DMS153 (cell line): ENCODE measurements at regions not wholly inside any gene's neighbourhood (a gene's known extent, or its start where the extent isn't known, plus 50 kb on each side); places are given as distances from the start of the nearest gene placed in this dataset.

Experiments used
- DNase-seq: peaks from one replicate; lab custom pipeline; 2025; lab: John Stamatoyannopoulos, UW

DNA sequence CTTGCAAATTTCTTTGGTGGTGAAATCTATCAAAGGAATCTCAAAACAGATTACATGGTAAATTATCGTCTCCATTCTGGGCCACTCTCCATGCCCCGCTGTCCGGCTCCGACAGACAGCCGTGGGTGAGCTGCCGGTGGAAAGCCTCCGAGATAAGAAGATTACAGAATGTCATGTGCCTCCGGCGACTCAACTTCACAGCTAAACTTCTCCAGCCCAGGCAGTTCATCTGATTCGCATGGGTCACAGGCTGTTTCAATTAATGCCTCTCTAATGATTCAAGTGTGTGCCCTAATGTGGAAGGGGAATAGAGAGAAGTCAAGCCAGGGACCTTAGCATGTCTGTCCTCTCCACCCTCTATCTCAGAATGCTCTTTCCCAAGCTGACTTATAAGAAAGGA lies 520.8 kb upstream of the ZFHX3 start:
- no peak for DNase-seq

DNA sequence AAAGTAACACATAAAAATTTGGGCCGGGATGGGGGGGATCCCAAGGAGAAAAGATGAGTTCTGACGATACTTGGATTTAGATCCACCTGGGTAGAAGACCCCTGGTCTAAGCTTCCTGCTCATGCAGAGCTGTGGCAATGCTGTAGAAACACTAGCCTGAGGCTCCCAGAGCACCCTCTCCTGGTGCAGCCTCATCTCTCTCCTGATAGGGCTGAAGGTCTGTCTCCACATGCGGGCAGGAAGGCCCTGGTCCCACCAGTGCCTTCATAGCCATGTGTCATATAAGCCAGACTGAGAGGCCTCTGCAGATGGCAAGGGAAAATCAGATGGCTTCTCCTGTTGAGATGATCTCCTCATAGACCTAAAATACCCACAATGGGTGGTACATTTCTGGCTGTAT lies 518.0 kb upstream of the ZFHX3 start:
- DNase-seq: no peak

DNA sequence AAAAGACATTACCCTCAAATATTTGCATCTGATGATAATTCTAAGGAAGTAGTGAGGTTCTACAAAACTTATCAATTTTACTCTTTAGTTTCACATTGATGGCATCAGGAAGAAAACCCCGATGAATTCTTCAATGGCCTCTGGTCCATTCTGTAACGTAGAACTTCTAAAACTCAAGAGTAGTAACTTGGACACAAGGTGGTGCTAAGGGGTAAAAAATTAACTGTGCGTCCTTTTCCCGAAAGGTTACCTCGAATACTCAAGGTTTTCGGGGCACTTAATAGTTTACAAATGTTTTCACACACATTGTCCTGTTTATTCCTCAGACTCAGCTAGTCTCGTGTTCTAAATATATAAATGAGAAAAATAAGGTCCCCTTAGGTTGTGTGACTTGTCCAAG lies 517.3 kb upstream of the ZFHX3 start:
- DNase-seq: no peak

DNA sequence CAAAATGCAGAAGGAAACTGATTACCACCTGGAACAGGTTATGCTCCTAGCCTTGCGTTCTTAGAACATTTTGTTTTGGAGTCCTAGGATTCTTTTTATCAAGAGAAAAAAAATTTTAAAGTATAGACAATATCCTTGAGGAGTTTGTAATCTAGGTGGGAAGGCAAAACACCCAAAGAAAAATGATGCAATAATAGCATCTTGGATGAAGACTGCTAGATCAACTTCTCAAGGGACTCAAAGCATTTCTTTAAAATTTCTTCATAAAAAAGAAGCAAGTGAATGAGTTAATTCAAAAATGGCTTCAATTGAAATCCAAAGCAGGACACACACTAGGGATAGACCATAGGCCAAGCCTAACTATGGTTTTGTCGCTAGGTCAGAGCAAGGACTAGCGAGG lies 515.8 kb upstream of the ZFHX3 start:
- no peak for DNase-seq

DNA sequence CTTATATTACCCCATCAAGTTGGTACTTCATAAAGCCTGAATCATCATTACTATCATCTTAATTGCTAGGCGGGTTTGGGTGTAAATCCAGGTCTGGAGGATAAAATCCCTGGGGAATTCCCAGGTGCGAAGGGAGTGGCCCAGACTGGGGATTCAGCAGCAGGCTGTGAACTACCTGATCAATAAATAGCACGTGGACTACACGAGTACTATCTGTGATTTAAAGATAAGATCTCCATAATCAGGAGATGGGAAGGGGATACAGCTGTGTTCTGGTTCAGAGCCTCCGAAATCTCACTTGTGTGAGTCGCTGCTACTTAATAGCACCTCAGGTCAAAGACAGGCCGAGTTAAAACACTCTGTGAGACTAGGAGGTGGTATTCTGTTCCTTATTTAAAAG lies 512.6 kb upstream of the ZFHX3 start:
- no peak for DNase-seq

DNA sequence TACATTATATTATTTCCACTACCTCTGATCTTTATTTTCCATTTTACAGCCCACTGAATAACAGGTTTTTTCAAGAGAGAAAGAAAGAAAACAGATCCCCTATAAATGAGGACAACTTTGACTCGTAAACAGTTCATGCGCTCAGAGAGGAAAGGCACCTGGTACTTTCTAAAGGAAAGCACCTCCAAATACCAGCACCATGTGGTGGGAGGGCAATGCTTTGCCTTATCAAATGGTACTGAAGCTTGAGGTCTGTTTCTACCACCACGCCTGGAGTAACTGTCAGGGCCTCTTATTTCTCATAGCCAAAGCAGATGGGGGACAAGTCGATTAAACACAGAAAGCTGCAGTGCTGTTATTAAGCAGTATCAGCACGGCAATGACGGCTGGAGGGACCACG lies 510.3 kb upstream of the ZFHX3 start:
- DNase-seq: no peak

DNA sequence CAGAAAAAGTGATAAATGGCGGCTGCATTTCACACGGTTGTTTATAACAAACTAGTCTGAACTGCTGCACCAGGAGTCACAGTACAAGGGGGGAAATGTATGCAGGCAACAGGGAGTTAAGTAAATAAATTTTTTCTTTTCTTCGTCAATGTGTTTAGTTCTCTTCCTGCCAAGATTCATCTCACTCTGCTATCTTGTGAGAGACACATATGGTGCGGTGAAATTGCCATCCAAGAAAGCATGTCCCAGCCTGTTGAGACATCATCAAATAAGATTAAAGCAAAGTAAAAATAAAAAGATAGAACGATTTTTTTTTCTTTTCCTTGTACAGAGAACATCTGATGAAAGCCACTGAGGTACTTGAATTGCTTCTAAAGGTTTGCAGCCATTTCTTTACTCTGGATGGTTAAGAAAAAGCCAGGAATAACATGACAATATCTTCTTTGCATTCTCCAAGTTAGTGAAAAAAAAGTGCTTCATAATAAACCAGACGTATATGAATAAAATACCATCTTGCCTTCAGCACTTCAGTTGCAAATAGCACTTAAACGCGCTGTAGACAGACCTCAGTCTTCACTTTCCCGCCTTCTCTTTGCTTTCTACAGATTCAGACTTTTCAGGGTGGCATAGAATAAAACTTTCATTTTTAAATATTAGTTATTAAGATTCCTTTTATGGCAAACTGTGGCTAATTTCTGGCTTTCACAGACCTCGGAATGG lies 506.2 kb upstream of the ZFHX3 start:
- no peak for DNase-seq

DNA sequence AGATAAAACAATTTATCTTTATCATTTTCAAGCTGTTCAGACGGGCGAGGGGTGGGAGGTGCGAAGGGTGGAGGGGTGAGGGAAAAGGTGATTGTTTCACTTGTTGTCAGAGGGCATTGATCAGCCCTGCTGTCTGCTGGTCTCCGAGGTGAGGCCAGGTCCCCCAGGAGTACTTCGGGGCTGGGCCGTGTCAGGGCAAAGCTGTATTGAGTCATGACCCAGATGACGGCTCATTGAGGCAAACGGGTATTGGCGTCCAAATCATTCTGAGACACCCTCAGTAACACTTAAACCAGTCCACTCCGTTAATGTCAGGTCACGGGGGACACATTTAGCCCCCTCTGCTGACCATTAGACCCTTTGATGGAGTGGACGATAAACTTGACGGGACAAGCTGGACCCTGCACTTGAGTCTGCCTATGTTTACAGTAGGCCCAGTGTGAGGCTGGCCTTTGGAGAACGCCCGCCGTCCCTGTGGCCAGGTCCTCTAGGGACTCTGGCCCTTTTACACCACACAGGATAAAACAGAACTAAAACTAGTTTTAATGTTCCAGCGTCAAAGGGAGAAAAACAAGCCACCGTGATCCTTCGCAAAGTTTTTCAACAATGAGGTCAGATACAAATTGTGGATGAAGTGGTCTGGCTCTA lies 502.2 kb upstream of the ZFHX3 start:
- DNase-seq: no peak

DNA sequence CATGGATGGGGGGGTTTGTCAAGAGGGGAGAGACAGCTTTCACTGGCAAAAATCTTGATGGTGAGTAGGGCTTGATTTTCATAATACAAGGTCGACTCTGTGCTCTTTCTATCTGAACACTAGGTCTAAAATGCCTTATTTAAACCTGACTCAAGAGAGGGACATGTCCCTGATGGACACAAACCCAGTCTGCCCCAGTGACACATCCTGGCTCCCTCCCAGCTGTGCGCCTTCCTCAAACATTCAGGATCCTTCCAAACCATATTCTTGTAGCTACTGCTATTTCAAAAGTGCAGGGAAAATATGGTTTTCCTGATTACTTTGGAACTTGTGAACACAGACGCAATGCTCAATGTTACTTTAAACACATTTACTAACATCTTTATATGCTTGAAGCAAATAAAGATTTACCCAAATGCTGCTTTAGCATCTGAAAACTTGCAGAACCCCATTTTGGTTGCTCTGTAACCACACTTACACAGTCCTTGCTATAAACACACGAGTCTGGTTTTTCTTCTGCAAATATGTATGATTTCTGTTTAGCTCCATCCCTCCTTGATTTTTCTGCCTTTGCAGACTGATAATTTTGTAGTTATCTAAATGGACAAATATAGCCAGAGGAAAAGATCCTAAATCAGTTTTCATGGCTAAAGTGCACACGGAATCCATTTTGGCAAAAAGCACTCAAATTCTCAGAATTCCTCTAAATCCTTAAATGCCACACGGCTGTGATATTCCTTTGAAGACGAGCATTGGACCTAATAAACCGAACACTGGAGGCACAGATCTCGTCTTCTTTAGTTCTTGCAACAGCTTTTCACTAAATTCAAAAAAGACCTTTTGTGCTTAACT lies 499.9 kb upstream of the ZFHX3 start:
- DNase-seq: no peak

DNA sequence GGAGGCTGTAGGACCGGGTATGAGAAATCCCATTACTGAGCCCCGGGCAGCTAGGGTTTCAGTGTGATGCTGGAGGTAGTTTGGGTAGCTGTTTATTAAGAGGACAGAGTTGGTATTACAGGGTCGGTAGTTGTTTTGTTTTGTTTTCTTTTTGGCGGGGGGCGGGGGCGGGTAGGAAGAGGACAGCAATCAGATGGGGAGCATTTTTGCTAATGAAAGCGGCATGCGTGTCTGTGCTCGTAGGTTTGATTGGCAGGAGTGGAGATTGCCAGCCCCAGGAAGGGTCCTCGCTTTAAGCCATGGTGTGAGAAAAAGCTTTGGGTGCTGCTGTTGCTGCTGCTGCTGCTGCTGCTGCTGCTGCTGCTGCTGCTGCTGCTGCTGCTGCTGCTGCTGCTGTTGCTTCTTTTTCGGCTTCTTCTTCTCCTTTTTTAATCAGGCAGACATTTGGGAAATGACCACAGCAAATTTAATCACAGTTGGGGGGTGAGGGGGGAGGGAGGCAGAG lies 498.5 kb upstream of the ZFHX3 start:
- DNase-seq: peak; percentile 27

DNA sequence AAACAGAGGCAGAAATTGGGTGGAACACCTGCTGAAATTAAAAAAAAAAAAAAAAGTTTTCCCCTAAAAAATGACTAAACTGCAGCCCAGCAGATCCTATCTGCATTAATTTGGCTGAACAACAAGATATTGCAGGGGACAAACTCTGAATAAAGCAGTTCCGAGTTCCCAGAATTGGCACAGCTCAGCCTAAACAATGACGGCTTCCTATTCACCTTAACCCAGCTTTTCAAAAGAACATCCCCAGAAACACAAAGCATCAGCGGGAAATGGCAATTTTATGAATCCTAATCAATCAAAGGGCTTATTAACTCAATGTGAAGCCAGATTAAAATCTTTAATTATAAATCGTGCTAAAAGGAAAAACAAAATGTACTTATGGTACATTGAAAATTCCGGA lies 497.8 kb upstream of the ZFHX3 start:
- no peak for DNase-seq

DNA sequence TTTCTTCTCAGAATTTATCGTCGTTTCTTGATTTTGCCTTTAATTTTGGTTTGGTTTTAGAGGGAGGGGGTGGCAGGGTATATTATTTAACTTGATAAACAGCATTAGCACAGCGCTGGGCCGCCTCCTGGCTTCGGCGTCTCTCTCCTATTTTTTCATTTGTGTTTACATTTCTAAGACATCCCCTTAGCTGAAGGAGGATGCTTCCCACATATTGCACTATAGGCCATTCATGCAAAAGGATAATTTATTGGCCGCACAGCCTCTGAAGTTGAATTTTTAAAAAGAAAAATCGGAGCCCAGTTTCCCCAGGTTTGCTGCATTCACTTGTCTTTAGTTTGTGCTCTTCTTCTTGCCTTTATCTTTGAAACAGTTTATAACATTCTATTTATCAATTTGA lies 497.4 kb upstream of the ZFHX3 start:
- no peak for DNase-seq

DNA sequence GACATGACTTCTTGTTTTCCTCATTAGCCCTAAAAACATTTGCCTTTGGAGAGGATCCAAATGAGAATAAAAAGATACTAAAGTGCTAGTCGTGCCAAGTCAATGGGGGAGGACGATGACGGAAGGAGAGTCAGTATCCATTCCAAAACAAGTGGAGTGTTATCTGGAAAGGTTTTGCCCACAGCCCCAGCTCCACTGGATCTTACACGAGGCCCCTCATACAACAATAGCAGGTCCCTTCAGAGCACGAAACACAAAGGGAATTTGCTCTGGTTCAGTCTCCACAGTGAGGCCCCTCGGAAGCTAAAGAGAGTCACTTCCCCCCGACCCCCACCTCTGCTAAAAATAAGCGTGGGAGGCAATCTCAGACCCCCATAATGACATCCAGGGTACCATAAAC lies 496.9 kb upstream of the ZFHX3 start:
- DNase-seq: no peak

DNA sequence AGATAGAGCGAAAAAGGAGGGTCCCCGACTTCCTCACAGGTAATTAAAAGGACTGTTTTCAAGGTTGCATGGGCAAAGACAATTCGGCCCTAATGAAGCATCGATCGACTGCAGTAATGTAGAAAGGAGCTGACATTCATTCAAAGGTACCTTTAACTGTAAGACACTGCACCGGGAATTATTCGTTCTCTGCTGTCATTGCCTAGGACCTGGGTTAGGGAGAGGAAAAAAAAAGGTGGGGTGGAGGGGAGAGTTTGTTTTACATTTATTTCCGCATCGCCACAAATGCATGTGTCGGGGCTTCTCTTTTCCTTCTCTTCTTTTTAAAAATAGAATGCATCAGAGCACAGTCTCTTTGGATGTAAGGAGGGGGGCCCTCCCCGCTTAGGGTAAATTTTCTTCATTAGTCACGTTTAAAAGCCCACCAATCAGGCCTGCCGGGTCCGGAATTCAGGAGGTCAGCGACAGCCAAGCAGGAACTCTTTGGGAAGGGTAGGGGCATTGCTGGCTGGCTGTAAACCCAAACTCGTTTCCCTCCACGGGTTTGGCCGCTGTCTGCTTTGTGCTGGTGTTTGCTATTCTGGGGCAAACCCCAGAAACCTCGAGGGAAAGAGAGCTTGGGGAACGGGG lies 496.2 kb upstream of the ZFHX3 start:
- DNase-seq: no peak

DNA sequence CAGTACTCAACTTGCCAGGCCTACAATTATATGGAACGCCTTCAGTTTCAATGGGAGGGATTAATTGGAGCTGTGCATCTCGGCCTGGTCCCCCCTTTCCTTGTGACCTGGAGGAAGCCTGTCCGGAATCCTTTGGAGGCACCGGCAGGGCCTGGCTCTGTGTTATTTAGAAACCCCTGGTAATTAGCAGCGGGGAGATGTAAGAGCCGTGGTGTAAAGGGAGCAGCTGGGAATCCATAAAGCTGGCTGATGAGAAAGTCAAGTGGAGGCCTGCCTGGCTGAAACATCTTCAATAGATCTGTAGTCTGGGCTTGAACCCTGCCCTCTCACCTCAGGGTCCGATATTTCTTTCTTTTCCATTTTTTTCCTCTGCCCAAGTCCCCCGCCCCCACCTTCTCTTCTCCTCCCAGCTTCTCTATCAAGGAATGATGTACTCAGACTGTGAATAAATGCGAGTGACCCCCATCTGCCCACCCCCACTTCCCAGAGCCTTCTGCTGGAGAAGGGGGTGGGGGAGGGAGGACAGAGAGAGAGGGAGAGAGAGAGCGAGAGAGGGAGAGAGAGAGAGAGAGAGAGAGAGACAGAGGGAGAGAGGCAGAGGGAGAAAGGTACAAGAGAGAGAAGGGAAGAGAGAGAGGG lies 495.5 kb upstream of the ZFHX3 start:
- no peak for DNase-seq

DNA sequence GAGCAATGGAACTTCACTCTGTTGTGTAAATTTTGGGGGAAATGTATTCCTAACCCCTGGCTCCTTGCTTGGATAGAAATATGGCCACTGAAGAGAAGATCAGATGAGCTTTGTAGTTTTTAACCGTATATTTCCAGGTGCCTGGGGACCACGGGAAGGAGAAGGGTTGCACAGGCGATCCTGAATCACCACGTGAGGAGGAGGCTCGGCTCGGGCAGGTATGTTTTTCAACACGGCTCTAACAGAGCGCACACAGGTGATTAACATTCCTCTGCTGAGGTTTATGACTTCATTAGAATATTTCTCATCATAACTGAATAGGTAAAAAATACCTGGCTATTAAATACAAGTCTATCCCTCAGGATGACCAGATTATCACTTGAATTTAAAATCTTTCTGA lies 495.0 kb upstream of the ZFHX3 start:
- no peak for DNase-seq

DNA sequence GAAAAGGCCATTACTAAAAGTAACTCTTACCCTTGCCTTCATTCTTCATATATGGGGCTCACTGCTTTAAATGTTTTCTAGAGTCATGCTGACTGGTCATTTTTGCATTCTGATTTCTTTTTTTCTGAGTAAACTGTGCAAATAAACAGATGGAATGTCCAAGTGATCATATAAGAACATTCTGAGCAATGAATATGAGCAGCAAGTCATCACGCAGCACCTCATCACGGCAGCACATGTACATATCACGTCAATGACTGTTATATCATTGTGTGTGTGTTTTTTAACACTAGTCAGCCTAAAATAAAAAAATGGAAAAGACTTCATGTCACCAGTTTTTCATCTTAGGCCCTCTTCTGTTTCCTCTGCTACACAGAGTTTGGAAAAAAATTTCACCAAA lies 490.0 kb upstream of the ZFHX3 start:
- DNase-seq: no peak

DNA sequence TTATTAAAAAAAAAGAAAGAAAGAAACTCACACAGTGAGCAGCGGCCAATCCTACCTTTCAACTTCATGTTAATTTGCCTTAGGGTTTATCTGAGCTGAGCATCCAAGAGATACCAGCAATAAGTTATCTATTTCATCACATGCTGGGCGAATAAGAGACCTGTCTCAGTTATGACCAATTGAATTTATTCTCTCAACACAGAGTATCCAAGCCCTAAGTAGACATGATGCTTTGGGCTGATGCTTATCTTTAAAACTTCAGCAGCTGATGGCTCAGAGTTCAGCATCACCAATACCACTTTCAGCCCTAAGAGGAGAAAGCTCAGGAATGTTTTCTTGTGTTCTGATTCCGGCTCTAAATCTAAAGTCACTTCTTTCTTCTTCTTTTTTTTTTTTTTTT lies 489.0 kb upstream of the ZFHX3 start:
- DNase-seq: no peak

DNA sequence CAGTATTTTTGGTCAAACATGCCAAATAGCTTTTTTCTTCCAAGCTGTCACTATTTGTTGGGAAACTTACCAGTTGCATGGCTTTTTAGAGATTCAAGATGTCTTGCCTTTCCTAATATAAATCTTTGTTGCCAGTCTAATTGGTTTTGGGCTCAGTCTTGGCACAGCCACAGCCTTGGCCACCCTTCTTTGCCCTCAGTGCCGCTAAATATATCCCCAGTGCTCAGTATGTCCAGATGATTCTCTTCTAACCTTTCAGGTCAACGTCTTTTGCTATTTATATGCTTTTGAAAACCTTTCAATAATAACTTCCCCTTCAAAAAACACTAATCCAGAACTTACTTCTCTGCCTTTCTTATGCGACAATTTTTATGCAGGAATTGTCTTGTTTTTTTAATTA lies 483.1 kb upstream of the ZFHX3 start:
- DNase-seq: no peak

DNA sequence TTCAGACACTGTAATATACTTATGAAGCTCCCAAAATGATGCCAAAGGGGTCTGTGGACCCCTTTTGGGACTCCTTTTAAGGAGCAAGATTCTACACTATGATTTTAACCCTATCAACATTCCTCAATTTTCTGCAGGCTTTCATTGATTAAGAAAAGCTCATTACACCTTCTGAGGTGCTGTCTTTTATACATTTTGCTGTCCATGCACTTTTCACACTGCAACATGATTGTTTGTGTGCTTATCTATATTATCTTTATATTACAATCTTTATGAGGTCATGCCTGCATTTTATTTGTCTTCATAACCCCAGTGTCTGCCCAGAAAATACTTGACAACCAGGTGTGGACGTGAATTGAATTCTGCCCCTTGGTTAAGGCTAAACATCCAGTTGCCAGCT lies 482.6 kb upstream of the ZFHX3 start:
- no peak for DNase-seq

DNA sequence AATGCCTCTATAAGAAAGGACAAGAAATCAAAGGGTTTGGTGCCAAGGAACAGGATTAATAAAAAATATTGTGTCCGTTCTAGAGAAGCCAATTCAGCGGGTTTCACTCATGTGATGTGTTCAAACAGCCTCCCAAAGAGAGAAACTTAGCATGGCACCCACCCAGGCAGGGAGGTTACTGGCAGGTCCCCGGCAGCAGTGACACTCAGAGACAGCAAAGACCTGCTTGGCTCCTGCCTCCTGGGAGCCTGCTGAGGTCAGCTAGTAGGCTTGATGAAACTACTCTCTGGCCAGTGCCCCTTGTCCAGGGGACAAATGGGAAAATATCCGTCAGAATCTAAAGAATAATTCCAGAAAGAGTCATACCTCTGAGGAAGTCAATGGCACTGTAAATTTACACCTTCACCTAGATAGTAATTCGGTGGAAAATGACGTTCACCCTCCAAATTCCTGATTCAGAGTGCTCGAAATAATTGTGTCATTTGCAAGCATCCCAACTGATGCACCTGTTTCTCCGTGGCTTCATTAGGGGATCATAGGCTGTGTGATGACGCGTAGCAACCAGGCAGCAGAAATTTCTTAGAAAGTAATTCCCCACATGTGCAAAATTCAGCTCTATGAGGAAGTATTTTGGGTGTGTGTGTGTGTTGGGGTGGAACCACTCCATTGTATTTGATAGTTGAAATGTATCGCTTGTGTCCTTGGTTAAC lies 481.5 kb upstream of the ZFHX3 start:
- no peak for DNase-seq
